Tibial nerve (tissue), 4 donors: ENCODE measurements at regions not wholly inside any gene's neighbourhood (a gene's known extent, or its start where the extent isn't known, plus 50 kb on each side); places are given as distances from the start of the nearest gene placed in this dataset.

Experiments
- DNase-seq, 2 donors: peaks; one replicate each; pipeline ENCODE4 v3.0.0-alpha.2; 2019; ENCODE audit warnings: low spot score in 2 of 2
- H3K27ac ChIP-seq, 4 donors: fragments of 200-600 bp; sonication (generic) in 3 of 4; one replicate each; pipeline ENCODE4 v1.5.1; 2017 to 2019; ENCODE audit warnings: mild to moderate bottlenecking in 1 of 4
- H3K27me3 ChIP-seq, 2 donors: fragments of 200-600 bp; sonication (generic) in 1 of 2; one replicate each; pipeline versions ENCODE4 v1.5.1 to v1.6.0; 2017 to 2019
- H3K36me3 ChIP-seq, 3 donors: fragments of 200-600 bp; sonication (generic); one replicate each; pipeline ENCODE4 v1.5.1; 2018 to 2019
- H3K4me1 ChIP-seq, 4 donors: fragments of 200-600 bp; sonication (generic) in 3 of 4; one replicate each; pipeline ENCODE4 v1.5.1; 2017 to 2019
- H3K4me3 ChIP-seq, 4 donors: fragments of 200-600 bp; sonication (generic) in 3 of 4; one replicate each; pipeline ENCODE4 v1.5.1; 2017 to 2019; ENCODE audit warnings: mild to moderate bottlenecking in 1 of 4, moderate library complexity in 1 of 4
- H3K9me3 ChIP-seq, 4 donors: fragments of 200-600 bp; sonication (generic) in 3 of 4; one replicate each; pipeline ENCODE4 v1.5.1; 2017 to 2019
- EP300 ChIP-seq, 2 donors: sonication (generic); formaldehyde crosslinking; IDR thresholded peaks; one replicate each; pipeline ENCODE4 v1.6.1; 2017; ENCODE audit warnings: antibody characterized with exemption in 2 of 2, mild to moderate bottlenecking in 1 of 2
- POLR2A ChIP-seq, 2 donors: fragments of 450-650 bp; IDR thresholded peaks; one replicate each; pipeline ENCODE4 v1.6.1; 2017; ENCODE audit warnings: antibody characterized with exemption in 2 of 2, mild to moderate bottlenecking in 2 of 2, moderate library complexity in 2 of 2
- WGBS, 2 donors: methylation state at CpG; one replicate each; pipeline ENCODE4 v1.1.5; 2018; 5-methylcytosine and 5-hydroxymethylcytosine counted together
- TF ChIP-seq, protein P1 (sequence below), 5 experiments: fragments of 200-600 bp in 3 of 5; fragments of 450-650 bp in 2 of 5; sonication (generic) in 3 of 5; IDR thresholded peaks; one replicate each; pipeline ENCODE4 v1.5.1; 2016 to 2019; ENCODE audit warnings: antibody characterized with exemption in 5 of 5, mild to moderate bottlenecking in 3 of 5, moderate library complexity in 2 of 5

- H3K4me1 ChIP-seq, result peaks cover 0 to 9% (median 0%) of the 10 kb centered on the region in 4 donors
- no peaks in the 10 kb centered on the region for H3K27me3 ChIP-seq
- peaks cover 0 to under 1% (median 0%) of the 10 kb centered on the region in 4 donors for H3K9me3 ChIP-seq
- WGBS, 2 donors, result 17 to 21% methylated on average over 8 of the region's 8 CpGs
- TF ChIP-seq POLR2A (IDR thresholded peaks at IDR 0.05), result no peak
- TF ChIP-seq, protein P1, sequence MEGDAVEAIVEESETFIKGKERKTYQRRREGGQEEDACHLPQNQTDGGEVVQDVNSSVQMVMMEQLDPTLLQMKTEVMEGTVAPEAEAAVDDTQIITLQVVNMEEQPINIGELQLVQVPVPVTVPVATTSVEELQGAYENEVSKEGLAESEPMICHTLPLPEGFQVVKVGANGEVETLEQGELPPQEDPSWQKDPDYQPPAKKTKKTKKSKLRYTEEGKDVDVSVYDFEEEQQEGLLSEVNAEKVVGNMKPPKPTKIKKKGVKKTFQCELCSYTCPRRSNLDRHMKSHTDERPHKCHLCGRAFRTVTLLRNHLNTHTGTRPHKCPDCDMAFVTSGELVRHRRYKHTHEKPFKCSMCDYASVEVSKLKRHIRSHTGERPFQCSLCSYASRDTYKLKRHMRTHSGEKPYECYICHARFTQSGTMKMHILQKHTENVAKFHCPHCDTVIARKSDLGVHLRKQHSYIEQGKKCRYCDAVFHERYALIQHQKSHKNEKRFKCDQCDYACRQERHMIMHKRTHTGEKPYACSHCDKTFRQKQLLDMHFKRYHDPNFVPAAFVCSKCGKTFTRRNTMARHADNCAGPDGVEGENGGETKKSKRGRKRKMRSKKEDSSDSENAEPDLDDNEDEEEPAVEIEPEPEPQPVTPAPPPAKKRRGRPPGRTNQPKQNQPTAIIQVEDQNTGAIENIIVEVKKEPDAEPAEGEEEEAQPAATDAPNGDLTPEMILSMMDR (IDR thresholded peaks at IDR 0.05), result peak in 4 of 5 experiments; percentile 23 to 45 (median 41)
- H3K36me3 ChIP-seq, result no peaks in the 10 kb centered on the region
- peak overlapping the region; percentile 15 to 42 (median 20) for H3K4me3 ChIP-seq
- DNase-seq, result peak; percentile 14 to 41
- H3K27ac ChIP-seq, result no peak overlapping the region
Measured at GRCh38 chr4:130563185-130563888, 1467.4 kb downstream of the C4orf33 start.

DNA sequence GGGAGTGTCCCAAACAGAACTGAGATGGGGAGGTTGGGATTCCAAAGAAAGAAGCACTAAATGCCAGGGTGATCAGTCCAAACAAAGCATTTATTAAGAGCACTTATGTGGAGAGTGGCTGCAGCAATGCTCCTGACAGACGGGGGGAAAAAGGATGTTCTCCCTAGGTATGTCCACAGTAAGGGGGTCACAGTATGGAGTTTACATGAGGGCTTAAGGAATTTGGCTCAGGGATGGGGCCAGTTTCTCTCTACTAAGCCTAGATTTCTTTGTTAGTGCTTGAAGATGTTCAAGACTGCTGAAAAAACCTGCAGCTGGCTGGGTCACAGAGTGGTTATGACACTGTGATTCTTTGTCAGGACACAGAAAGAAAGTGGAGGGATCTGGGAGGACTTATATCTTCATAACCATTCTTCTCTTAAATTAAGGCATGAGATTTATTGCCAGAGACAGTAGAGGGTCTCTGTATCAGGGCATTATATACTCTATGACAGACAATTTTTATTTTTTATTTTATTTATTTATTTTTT is 1468.0 kb downstream of the C4orf33 start:
- peak overlapping the region; percentile 15 to 42 (median 20) for H3K4me3 ChIP-seq
- DNase-seq, result no peak

DNA sequence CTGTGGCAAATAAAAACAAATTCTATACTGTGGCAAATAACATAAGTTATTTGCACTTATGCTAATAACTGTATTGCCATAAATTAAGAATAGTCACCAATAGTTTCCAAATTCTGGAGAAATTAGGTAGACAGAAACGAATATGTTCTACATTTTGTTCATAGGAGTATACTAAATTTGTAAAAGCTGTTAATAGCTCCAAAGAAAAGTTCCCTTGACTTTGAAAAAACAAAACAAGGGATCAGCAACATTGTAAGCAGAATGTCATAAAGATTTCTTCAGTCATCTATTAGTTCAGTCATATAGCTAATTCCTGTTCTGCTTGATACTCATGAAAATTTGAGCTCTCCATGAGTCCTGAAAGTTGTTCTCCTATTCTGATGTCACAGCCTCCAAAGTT is 1472.8 kb downstream of the C4orf33 start:
- H3K27me3 ChIP-seq, result no peaks in the 10 kb centered on the region
- no peak for DNase-seq
- 86 to 89% methylated on average over 1 of the region's 1 CpG for WGBS, 2 donors
- peaks cover 0 to 9% (median 0%) of the 10 kb centered on the region in 4 donors for H3K4me1 ChIP-seq
- no peak overlapping the region for H3K4me3 ChIP-seq
- H3K27ac ChIP-seq, result no peak overlapping the region
- TF ChIP-seq POLR2A (IDR thresholded peaks at IDR 0.05), result no peak
- TF ChIP-seq EP300 (IDR thresholded peaks at IDR 0.05), result no peak
- TF ChIP-seq, protein P1 (IDR thresholded peaks at IDR 0.05), result no peak
- peaks cover 0 to 3% (median 0%) of the 10 kb centered on the region in 4 donors for H3K9me3 ChIP-seq
- no peaks in the 10 kb centered on the region for H3K36me3 ChIP-seq

More for the DNA sequence above, 1468.0 kb downstream of the C4orf33 start:
- Histone ChIP-seq H3K4me1 (peaks cover 0 to 9% (median 0%) of the 10 kb centered on the region in 4 donors), H3K36me3 (no peaks in the 10 kb centered on the region), H3K27me3 (no peaks in the 10 kb centered on the region), H3K27ac (no peak overlapping the region), H3K9me3 (peaks cover 0 to 3% (median 0%) of the 10 kb centered on the region in 4 donors)
- TF ChIP-seq EP300 (IDR thresholded peaks at IDR 0.05) (no peak), POLR2A (IDR thresholded peaks at IDR 0.05) (no peak)
- TF ChIP-seq, protein P1 (IDR thresholded peaks at IDR 0.05), result no peak
- WGBS, 2 donors, result 0 to 7% methylated on average over 1 of the region's 1 CpG

DNA sequence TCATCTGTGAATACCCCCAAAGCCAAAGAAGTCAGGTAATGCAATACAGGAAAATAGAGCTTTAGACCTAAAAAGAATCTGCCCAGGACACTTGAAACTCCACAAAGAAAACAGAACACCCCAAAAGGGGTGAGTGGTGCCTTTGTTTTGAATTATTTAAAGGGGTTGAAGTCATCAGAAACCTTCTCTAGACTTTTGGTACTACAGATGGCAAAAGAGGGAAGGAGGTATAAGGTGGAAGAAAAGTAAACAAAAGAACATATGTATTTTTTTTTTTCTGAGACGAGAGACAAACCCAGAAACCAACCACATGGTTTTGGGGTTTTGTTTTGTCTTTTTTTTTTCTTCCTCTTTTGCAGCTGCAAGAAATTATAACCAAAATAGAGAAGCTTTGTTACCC is 1477.8 kb downstream of the C4orf33 start:
- WGBS, 2 donors, result 51 to 52% methylated on average over 1 of the region's 1 CpG
- H3K27me3 ChIP-seq, result no peaks in the 10 kb centered on the region
- H3K27ac ChIP-seq, result no peak overlapping the region
- DNase-seq, result no peak
- no peak overlapping the region for H3K4me3 ChIP-seq
- H3K36me3 ChIP-seq, result no peaks in the 10 kb centered on the region
- H3K9me3 ChIP-seq, result no peaks in the 10 kb centered on the region
- TF ChIP-seq, protein P1 (IDR thresholded peaks at IDR 0.05), result no peak
- no peak for TF ChIP-seq POLR2A (IDR thresholded peaks at IDR 0.05)
- TF ChIP-seq EP300 (IDR thresholded peaks at IDR 0.05), result no peak
- no peaks in the 10 kb centered on the region for H3K4me1 ChIP-seq

DNA sequence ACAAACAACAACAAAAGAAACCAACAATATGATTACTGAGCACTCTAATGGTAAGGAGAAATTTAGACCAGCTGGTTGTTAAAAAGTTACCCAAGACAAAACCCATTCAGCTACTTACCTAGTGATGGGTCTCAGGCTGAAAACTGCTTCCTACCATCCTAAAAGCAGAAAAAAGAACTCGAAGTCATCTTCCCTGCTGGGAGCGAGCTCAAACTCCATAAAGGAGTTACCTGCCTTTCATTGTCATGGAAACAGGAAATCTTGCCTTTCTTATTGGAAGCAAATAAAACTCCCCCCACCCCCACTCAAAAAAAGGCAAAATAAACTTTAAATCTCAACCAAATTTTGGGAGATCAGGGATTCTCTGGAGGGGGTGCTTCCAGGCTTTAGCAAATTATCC is 1478.3 kb downstream of the C4orf33 start:
- no peaks in the 10 kb centered on the region for H3K36me3 ChIP-seq
- H3K4me1 ChIP-seq, result no peaks in the 10 kb centered on the region
- H3K4me3 ChIP-seq, result no peak overlapping the region
- no peak overlapping the region for H3K27ac ChIP-seq
- WGBS, 2 donors, result 66 to 70% methylated on average over 2 of the region's 2 CpGs
- no peaks in the 10 kb centered on the region for H3K9me3 ChIP-seq
- H3K27me3 ChIP-seq, result no peaks in the 10 kb centered on the region
- no peak for DNase-seq
- TF ChIP-seq EP300 (IDR thresholded peaks at IDR 0.05), result no peak
- TF ChIP-seq, protein P1 (IDR thresholded peaks at IDR 0.05), result no peak
- TF ChIP-seq POLR2A (IDR thresholded peaks at IDR 0.05), result no peak
